HepG2 (cell line): ENCODE measurements at regions not wholly inside any gene's neighbourhood (a gene's known extent, or its start where the extent isn't known, plus 50 kb on each side); places are given as distances from the start of the nearest gene placed in this dataset.

Experiments
- AFF4 ChIP-seq: sonication (generic); formaldehyde crosslinking; IDR thresholded peaks from 2 replicates; pipeline ENCODE4 v1.4.0; 2020; ENCODE audit warnings: missing genetic modification reagents
- ARID5B ChIP-seq: IDR thresholded peaks from 2 replicates; pipeline ENCODE4 v1.4.0; 2020; ENCODE audit warnings: mild to moderate bottlenecking, missing genetic modification reagents
- ARNT ChIP-seq: fragments of 450-650 bp; IDR thresholded peaks from 2 replicates; pipeline ENCODE4 v1.6.1; 2017
- BORCS8-MEF2B ChIP-seq: sonication (generic); formaldehyde crosslinking; IDR thresholded peaks from 2 replicates; pipeline ENCODE4 v1.8.0; 2022; ENCODE audit warnings: mild to moderate bottlenecking, missing genetic modification reagents
- EZH2 ChIP-seq: conservative IDR thresholded peaks from 2 replicates; pipeline ENCODE4 v1.6.1; 2012; ENCODE audit warnings: mild to moderate bottlenecking, low read depth, low read length, moderate library complexity
- FOXA3 ChIP-seq: IDR thresholded peaks from 2 replicates; pipeline ENCODE4 v1.6.1; 2016; ENCODE audit warnings: missing genetic modification reagents, missing compliant biosample characterization
- FOXO1 ChIP-seq: sonication (generic); formaldehyde crosslinking; IDR thresholded peaks from 2 replicates; pipeline ENCODE4 v1.4.0; 2020; ENCODE audit warnings: missing genetic modification reagents
- GTF3A ChIP-seq: sonication (generic); formaldehyde crosslinking; conservative IDR thresholded peaks from 2 replicates; pipeline ENCODE4 v1.4.0; 2020; ENCODE audit warnings: mild to moderate bottlenecking, missing genetic modification reagents
- HOMEZ ChIP-seq: IDR thresholded peaks from 2 replicates; pipeline ENCODE4 v1.6.1; 2016; ENCODE audit warnings: low read depth
- NCOA2 ChIP-seq: sonication (generic); formaldehyde crosslinking; IDR thresholded peaks from 2 replicates; pipeline ENCODE4 v1.8.0; 2022; ENCODE audit warnings: inconsistent platforms
- NKX3-1 ChIP-seq: sonication (generic); formaldehyde crosslinking; IDR thresholded peaks from 2 replicates; pipeline ENCODE4 v1.5.0; 2020; ENCODE audit warnings: missing genetic modification reagents
- NR3C1 ChIP-seq: sonication (generic); formaldehyde crosslinking; IDR thresholded peaks from 2 replicates; pipeline ENCODE4 v1.4.0; 2020; ENCODE audit warnings: missing genetic modification reagents
- REL ChIP-seq: sonication (generic); formaldehyde crosslinking; conservative IDR thresholded peaks from 2 replicates; pipeline ENCODE4 v1.8.0; 2022; ENCODE audit warnings: mild to moderate bottlenecking, missing genetic modification reagents, moderate library complexity
- SMC3 ChIP-seq: IDR thresholded peaks from 2 replicates; pipeline ENCODE4 v1.6.1; 2011; ENCODE audit warnings: low read length, improper control_type of control experiment
- ZBTB20 ChIP-seq: sonication (generic); formaldehyde crosslinking; IDR thresholded peaks from 2 replicates; pipeline ENCODE4 v1.8.1; 2023; ENCODE audit warnings: missing genetic modification reagents, low read depth, mild to moderate bottlenecking, borderline replicate concordance
- ZFP90 ChIP-seq: sonication (generic); formaldehyde crosslinking; IDR thresholded peaks from 2 replicates; pipeline ENCODE4 v1.8.0; 2022; ENCODE audit warnings: missing genetic modification reagents, mild to moderate bottlenecking, inconsistent platforms, borderline replicate concordance
- ZNF382 ChIP-seq: sonication (generic); formaldehyde crosslinking; IDR thresholded peaks from 2 replicates; pipeline ENCODE4 v1.5.0; 2020; ENCODE audit warnings: missing genetic modification reagents, mild to moderate bottlenecking, borderline replicate concordance
- ZNF543 ChIP-seq: sonication (generic); formaldehyde crosslinking; IDR thresholded peaks from 2 replicates; pipeline ENCODE4 v1.4.0; 2020; ENCODE audit warnings: mild to moderate bottlenecking, missing genetic modification reagents
- ZNF747 ChIP-seq: sonication (generic); formaldehyde crosslinking; IDR thresholded peaks from 2 replicates; pipeline ENCODE4 v1.8.1; 2023; ENCODE audit warnings: missing genetic modification reagents, mild to moderate bottlenecking, borderline replicate concordance
- ZSCAN25 ChIP-seq: sonication (generic); formaldehyde crosslinking; IDR thresholded peaks from 2 replicates; pipeline ENCODE4 v1.8.0; 2022; ENCODE audit warnings: mild to moderate bottlenecking, missing genetic modification reagents

GRCh38 chr20:50380697-50381040 is 129.5 kb upstream of the PTPN1 start (continued):
- TF ChIP-seq GTF3A (CRISPR knock-in tag) (no peak), EZH2 (no peak), ARNT (no peak), SMC3 (peak; percentile 93), NR3C1 (CRISPR knock-in tag) (no peak), BORCS8-MEF2B (CRISPR knock-in tag) (no peak), ZSCAN25 (CRISPR knock-in tag) (0 out of 2 replicates have a peak, but pooled peaks have one; percentile 49), NKX3-1 (CRISPR knock-in tag) (no peak), HOMEZ (CRISPR knock-in tag) (0 out of 2 replicates have a peak, but pooled peaks have one; percentile 11), FOXA3 (CRISPR knock-in tag) (peak; percentile 22; the same call in 1 of the 2 replicates), NCOA2 (CRISPR knock-in tag) (no peak), ZNF543 (CRISPR knock-in tag) (no peak), ARID5B (CRISPR knock-in tag) (0 out of 2 replicates have a peak, but pooled peaks have one; percentile 27), ZNF747 (CRISPR knock-in tag) (0 out of 2 replicates have a peak, but pooled peaks have one; percentile 59), ZFP90 (CRISPR knock-in tag) (no peak), ZNF382 (no peak), REL (no peak; the same call in 1 of the 2 replicates), FOXO1 (peak; percentile 34; the same call in 1 of the 2 replicates), ZBTB20 (CRISPR knock-in tag) (no peak), AFF4 (CRISPR knock-in tag) (0 out of 2 replicates have a peak, but pooled peaks have one; percentile 51)
